Fibroblast of the aortic adventitia (primary cell): ENCODE measurements at regions not wholly inside any gene's neighbourhood (a gene's known extent, or its start where the extent isn't known, plus 50 kb on each side); places are given as distances from the start of the nearest gene placed in this dataset.

Experiments
- DNase-seq: peaks from one replicate; pipeline ENCODE4 v3.0.0-alpha.2; 2010; ENCODE audit warnings: low read depth
- H3K4me3 ChIP-seq: 2 replicates; pipeline ENCODE4 v1.5.1; 2011; ENCODE audit warnings: low read depth, mild to moderate bottlenecking, control low read depth, low read length, moderate library complexity
- CTCF ChIP-seq: IDR thresholded peaks from 2 replicates; pipeline ENCODE4 v1.5.1; 2011; ENCODE audit warnings: mild to moderate bottlenecking, low read length, control low read depth, inconsistent platforms; ENCODE audit not compliant: insufficient read depth

DNA sequence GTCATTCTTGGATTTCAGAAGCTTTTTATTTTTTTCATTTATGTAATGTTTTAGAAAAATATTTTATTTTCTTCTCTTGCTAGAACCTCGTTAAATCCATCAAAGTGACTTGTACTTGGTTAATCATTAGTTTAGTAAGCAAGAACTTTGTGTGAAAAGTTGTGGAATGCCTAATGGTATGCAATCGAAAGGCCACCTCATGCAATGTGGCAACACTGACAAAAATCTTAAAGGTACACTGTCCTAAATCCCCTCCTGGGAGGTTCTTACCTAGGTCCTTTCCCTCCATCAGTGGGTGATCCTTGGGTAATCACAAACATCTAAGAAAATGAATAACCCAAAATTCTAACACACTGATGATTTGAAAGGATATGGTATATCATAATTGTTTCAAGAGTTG, 304.2 kb downstream of the DNAH5 start:
- TF ChIP-seq CTCF = no peak
- DNase-seq = no peak
- no peak overlapping the region for H3K4me3 ChIP-seq

GRCh38 chr5:13632676-13633075, 311.8 kb downstream of the DNAH5 start:
- no peak for DNase-seq
- no peak for TF ChIP-seq CTCF
- H3K4me3 ChIP-seq = no peak overlapping the region

GRCh38 chr5:13629218-13629617, 315.3 kb downstream of the DNAH5 start:
- no peak overlapping the region for H3K4me3 ChIP-seq
- DNase-seq = no peak
- TF ChIP-seq CTCF = no peak

DNA sequence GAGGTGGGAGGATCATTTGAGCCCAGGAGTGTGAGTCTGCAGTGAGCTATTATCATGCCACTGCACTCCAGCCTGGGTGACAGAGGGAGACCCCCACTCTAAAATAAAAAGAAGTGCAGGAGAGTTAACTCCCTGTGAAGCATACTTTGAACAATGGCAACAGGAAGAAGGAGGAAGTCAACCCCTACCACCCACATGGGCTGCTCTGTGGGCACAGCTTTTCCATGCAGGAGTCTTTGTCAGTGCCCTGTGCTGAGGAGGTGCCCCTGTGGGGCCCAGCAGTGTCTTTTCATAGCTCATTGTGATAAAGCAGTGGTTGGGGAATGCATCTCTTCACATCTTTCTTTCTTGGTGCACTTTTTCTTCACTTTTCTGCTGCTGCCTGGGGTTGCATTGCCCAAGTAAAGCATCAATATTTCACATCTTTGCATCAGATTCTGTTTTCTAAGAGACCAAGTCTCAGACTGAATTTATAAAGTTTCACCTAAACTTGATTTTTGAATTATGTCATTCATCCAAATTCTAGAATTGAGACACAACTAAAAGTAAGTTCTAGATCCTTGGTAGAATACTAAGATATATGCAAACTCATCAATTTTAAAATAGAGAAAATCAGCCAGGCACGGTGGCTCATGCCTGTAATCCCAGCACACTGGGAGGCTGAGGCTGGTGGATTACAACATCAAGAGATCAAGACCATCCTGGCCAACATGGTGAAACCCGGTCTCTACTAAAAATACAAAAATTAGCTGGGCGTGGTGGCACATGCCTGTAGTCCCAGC, 316.6 kb downstream of the DNAH5 start:
- DNase-seq = no peak
- no peak for TF ChIP-seq CTCF
- no peak overlapping the region for H3K4me3 ChIP-seq

- DNase-seq = no peak
- TF ChIP-seq CTCF = no peak
Observed at GRCh38 chr5:13625616-13626198, 318.8 kb downstream of the DNAH5 start.

GRCh38 chr5:13624283-13625074, 320.0 kb downstream of the DNAH5 start:
- H3K4me3 ChIP-seq = no peak overlapping the region
- TF ChIP-seq CTCF = no peak
- DNase-seq = no peak

More at GRCh38 chr5:13625616-13626198, 318.8 kb downstream of the DNAH5 start:
- H3K4me3 ChIP-seq = no peak overlapping the region
